AG04450 (cell line): ENCODE measurements at regions not wholly inside any gene's neighbourhood (a gene's known extent, or its start where the extent isn't known, plus 50 kb on each side); places are given as distances from the start of the nearest gene placed in this dataset.

ENCODE experiments used
- CTCF ChIA-PET: fragments of 300-600, 350-600 bp; formaldehyde crosslinking; extraction: SDS; loops from one replicate; lab custom pipeline; 2022; ENCODE audit warnings: antibody characterized with exemption, inconsistent platforms; lab: Charles Lee
- POLR2A ChIA-PET: fragments of 350-600 bp; formaldehyde crosslinking; extraction: SDS; loops from one replicate; lab custom pipeline; 2021; ENCODE audit warnings: antibody characterized with exemption, inconsistent platforms; lab: Yijun Ruan, JAX
- DNase-seq: peaks from one replicate; pipeline ENCODE4 v3.0.0-alpha.2; 2011; ENCODE audit warnings: low read depth, low spot score
- H3K27ac ChIP-seq: one replicate; pipeline ENCODE4 v1.5.1; 2012; ENCODE audit warnings: low read depth, low read length, control low read depth
- H3K27me3 ChIP-seq: one replicate; pipeline ENCODE4 v1.6.0; 2012; ENCODE audit warnings: low read length; ENCODE audit not compliant: control insufficient read depth, insufficient read depth
- H3K4me3 ChIP-seq: 2 replicates; pipeline ENCODE4 v1.5.1; 2011; ENCODE audit warnings: mild to moderate bottlenecking, low read depth, low read length, control low read depth
- H3K9me3 ChIP-seq: 2 replicates; pipeline ENCODE4 v1.5.1; 2012; ENCODE audit warnings: low read length; ENCODE audit not compliant: control insufficient read depth, insufficient read depth
- TF ChIP-seq, protein P1 (sequence below): IDR thresholded peaks from 2 replicates; pipeline ENCODE4 v1.5.1; 2011; ENCODE audit warnings: low read depth, low read length, control low read depth, inconsistent platforms

DNA sequence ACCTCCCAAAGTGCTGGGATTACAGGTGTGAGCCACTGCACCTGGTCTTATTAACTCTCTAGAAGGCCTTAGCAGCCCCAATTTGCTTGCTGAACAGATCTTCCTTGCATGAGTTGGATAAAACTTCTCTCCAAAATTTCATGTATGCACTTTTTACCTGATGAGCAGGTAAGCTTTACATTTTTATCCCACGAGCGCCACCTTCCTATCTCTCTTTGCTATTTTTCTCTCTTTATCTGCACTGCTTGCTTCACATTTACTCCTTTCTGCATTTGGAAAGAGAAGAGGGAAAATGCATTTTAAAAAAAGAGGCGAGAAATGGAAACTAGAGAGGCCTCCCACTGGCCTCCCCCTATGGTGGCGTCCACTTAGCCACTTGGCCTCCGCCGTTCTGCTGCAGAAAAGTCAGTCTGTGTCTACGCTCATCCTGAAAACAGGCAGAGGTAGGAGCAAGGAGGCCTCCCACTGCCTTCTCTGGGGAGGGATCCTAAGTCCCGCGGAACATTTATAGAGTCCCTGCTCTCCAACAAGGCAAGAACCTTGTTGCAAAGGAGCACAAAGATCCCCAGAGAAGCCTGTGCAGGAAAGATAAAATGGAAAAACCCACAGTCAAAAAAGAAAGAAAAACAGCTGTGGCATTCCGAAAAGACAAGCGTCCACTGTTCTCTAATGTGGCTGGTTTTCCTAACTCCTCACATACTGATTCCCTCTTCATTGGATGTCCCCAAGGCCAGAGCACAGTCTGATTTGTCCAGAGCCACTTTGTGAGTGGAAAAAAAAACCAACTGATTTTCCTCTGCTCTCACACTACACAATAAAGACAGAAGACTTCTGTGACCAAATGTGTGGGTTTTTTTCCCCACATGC is 62.2 kb upstream of the INCENP start:
- TF ChIP-seq, protein P1, sequence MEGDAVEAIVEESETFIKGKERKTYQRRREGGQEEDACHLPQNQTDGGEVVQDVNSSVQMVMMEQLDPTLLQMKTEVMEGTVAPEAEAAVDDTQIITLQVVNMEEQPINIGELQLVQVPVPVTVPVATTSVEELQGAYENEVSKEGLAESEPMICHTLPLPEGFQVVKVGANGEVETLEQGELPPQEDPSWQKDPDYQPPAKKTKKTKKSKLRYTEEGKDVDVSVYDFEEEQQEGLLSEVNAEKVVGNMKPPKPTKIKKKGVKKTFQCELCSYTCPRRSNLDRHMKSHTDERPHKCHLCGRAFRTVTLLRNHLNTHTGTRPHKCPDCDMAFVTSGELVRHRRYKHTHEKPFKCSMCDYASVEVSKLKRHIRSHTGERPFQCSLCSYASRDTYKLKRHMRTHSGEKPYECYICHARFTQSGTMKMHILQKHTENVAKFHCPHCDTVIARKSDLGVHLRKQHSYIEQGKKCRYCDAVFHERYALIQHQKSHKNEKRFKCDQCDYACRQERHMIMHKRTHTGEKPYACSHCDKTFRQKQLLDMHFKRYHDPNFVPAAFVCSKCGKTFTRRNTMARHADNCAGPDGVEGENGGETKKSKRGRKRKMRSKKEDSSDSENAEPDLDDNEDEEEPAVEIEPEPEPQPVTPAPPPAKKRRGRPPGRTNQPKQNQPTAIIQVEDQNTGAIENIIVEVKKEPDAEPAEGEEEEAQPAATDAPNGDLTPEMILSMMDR, result no peak
- no peaks in the 10 kb centered on the region for H3K27me3 ChIP-seq
- H3K4me3 ChIP-seq, result no peak overlapping the region
- CTCF ChIA-PET, result interaction anchor here (0.6 to 2.0 kb wide), 2 partner anchors 20 to 725 kb away, joined by 4 to 7 read pairs; no protein-coding TSS in a partner anchor
- no peaks in the 10 kb centered on the region for H3K9me3 ChIP-seq
- no peak overlapping the region for H3K27ac ChIP-seq
- POLR2A ChIA-PET, result no interaction called here
- no peak for DNase-seq

DNA sequence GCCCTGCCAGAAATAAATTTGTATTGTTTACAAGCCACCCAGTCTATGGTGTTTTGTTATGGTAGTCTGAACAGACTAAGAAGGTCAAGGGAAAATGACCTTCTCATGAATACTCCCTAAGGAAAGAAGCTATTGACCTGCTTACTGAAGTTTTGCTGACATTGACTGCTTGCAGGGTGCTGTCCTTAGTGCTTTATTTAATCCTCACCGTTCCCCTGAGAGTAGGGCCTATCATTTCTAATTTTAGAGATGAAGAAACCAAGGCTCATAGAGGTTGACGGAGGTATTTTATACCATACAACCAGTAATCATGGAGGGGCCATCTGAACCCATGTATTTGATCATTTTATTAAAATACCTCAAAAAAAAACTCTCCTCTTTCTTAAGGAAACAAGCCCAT is 66.7 kb upstream of the INCENP start:
- TF ChIP-seq, protein P1, result no peak
- POLR2A ChIA-PET, result no interaction called here
- Histone ChIP-seq H3K4me3 (no peak overlapping the region), H3K27me3 (peaks cover 7% of the 10 kb centered on the region), H3K27ac (no peak overlapping the region), H3K9me3 (no peaks in the 10 kb centered on the region)
- CTCF ChIA-PET, result no interaction called here
- DNase-seq, result no peak

DNA sequence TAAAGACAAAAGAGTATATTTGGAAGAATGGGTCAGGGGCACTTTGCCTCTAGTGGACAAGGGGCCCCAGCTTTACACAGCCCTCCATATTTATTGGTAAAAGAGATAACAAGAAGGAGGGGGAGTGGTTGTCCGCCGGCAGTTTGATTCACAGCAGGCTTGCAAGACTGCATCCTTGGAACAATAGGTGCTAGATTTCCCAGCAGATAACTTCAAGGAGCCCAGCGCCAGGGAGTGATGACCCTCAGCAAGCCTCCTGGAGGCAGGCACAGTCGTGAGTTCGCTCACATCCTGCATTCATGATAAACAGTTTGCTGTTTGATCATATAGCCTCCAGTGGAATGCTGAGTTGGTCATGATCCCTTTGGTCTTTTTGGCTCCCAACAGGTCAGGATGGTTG is 67.8 kb upstream of the INCENP start:
- DNase-seq, result no peak
- ChIA-PET CTCF (no interaction called here), POLR2A (no interaction called here)
- H3K9me3 ChIP-seq, result no peaks in the 10 kb centered on the region
- TF ChIP-seq, protein P1, result no peak
- no peak overlapping the region for H3K4me3 ChIP-seq
- H3K27ac ChIP-seq, result no peak overlapping the region
- peaks cover 12% of the 10 kb centered on the region for H3K27me3 ChIP-seq

DNA sequence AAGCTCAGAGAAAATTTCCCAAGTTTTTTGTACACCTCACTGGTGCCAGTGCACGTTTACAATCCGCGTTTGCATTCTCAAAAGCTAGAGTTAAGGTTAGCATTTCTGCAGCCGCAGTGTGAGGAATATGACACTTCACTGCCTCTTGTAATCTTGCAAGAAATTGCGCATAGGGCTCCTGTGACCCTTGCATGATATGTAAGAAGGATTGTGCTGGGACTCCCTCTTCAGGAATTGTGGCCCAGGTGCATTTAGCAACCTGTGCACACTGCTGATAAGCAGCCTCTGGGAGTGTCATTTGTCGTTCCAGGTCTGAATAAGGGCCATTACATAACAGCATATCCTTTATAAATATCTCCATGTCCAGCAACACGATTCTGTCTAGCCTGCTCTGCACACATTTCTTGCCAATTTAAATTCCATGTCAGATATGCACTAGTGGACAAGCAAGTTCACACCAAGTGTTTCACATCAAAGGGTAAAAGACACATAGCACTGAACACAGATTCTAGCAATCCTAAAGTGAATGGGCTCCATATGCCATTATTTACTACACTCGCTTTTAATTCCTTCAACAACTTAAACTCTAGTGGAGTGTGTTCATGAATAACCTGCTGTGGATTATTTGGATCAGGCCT is 69.2 kb upstream of the INCENP start:
- ChIA-PET POLR2A (no interaction called here), CTCF (interaction anchor here (2.3 kb wide), 1 partner anchor 27 kb away, joined by 8 read pairs; no protein-coding TSS in a partner anchor)
- Histone ChIP-seq H3K27me3 (peaks cover 12% of the 10 kb centered on the region), H3K9me3 (peaks cover 4% of the 10 kb centered on the region; the same call in 1 of the 2 replicates), H3K27ac (no peak overlapping the region), H3K4me3 (no peak overlapping the region)
- DNase-seq, result no peak
- TF ChIP-seq, protein P1, result peak; percentile 31; the same call in 1 of the 2 replicates

DNA sequence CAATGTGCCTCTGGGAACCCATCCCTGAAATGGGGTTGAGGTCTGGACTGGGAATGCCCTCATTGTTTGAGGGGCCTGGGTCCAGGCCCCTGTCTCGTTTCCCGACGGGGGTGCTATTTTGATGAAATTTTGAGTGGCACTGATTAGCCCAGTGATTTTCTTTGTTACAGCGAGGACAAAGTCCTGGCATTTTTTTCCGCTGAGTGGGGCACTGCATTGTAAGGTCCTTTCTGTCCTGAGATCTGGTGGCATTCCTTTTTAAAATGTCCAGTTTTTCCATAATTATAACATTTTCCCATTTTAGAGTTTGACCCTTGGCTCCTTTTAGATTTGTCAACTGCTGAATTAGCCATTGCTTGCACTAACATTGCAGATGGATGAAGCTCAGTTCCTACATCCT is 69.7 kb upstream of the INCENP start:
- Histone ChIP-seq H3K4me3 (no peak overlapping the region), H3K27ac (no peak overlapping the region), H3K27me3 (peaks cover 12% of the 10 kb centered on the region), H3K9me3 (peaks cover 4% of the 10 kb centered on the region; the same call in 1 of the 2 replicates)
- ChIA-PET CTCF (interaction anchor here (2.3 kb wide), 1 partner anchor 28 kb away, joined by 8 read pairs; no protein-coding TSS in a partner anchor), POLR2A (no interaction called here)
- TF ChIP-seq, protein P1, result no peak
- DNase-seq, result no peak
